ENCODE measurements at regions not wholly inside any gene's neighbourhood (a gene's known extent, or its start where the extent isn't known, plus 50 kb on each side); places are given as distances from the start of the nearest gene placed in this dataset.

- no peak for DNase-seq
Observed at GRCh38 chr6:138011413-138011812, 95.8 kb downstream of the PERP start.

- no peak for DNase-seq
Observed at GRCh38 chr6:138012682-138013081, 94.5 kb downstream of the PERP start.

DNA sequence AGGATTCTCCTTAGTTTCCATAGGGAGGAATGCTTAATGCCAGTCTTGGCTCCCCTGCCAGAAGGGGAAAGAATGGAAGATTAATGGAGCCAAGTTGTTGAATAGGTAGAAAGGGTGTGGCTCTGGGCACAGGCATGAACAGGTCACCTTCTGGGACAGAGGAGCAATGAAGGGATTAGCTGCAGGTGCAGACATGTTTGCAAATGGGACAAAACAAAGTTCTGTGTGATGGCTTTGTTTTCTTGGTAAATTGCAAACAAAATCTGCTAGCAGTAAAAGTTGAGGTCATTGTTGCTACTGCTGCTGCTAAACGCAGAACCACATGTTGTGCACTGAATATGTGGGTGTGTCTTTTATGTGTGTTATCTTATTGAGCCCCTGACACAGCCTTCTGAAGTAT, 93.3 kb downstream of the PERP start:
- DNase-seq: no peak

DNA sequence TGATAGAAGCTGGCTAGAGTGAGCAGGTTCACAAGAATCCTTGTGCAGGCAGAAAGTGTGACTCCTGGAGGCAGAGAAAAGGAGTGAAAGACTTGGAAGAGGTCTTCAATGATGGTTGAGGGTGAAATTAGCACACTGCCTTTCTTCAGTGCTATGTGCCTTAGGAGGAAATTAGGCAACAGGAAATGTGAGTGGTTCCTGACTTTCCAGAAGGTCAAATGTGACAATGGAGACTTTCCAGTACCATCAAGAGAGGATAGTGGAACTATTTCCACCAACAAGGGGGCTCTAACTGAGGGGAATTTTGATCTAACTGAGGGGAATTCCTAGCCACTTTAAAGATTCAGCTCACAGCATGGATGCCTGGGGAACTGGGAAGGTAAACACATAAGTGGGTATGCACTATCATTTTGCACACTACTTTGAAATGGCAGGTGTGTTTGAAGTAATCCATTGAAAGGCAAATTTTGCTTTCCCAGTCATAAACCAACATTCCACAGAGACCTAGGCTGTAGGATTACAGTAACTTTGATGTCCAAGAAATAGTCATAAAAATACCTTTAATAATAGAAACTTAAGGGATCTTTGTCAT, 90.0 kb downstream of the PERP start:
- no peak for DNase-seq

- no peak for DNase-seq
Observed at GRCh38 chr6:138018297-138018696, 88.9 kb downstream of the PERP start.

GRCh38 chr6:138025528-138025978, 81.7 kb downstream of the PERP start:
- no peak for DNase-seq

DNA sequence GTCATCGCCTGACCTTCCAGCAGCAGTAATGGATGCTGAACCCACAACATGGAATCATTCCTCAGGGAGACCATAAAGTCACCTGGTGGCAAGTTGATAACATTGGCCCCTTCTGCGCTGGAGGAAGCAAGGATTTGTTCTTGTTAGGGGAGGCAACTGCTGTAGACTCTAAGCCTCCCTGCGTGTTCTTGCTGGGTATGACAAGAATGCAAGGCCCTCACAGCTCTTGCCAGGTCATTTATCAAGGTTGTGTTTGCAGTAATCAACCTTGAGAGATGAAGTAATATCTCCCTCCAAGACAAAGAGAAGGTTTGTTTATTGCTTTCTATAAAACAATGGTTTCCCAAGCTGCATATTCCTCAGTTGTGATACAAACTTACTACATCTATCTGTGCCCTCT, 80.9 kb downstream of the PERP start:
- DNase-seq: no peak

GRCh38 chr6:138028893-138029292, 78.3 kb downstream of the PERP start:
- DNase-seq: no peak

GRCh38 chr6:138030872-138031271, 76.3 kb downstream of the PERP start:
- DNase-seq: peak; percentile 66

GRCh38 chr6:138031417-138031816, 75.8 kb downstream of the PERP start:
- DNase-seq: no peak

GRCh38 chr6:138031850-138032249, 75.4 kb downstream of the PERP start:
- peak; percentile 67 for DNase-seq

DNA sequence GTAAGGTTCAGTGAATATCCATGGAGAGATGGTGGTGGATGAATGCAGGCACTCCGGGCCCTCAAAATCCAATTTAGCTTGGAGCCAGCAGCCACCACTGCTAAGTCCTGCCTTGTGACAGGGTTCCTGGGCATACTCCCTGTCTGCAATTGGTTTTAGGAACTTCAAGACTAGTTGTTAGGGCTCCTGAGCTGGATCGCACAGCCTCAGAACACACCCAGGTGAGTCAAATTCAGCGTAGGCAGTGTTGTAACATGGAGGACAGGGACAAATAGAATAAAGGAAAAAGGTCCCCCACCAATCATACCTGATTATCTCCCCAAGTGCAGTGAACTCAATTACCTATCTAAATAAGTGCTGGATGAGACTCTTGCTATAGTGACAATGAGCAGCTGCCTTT, 74.6 kb downstream of the PERP start:
- DNase-seq: no peak

- DNase-seq: no peak
Observed at GRCh38 chr6:138034229-138034628, 73.0 kb downstream of the PERP start.

- no peak for DNase-seq
Observed at GRCh38 chr6:138035070-138035469, 72.1 kb downstream of the PERP start.

- no peak for DNase-seq
Observed at GRCh38 chr6:138036111-138036510, 71.1 kb downstream of the PERP start.

DNA sequence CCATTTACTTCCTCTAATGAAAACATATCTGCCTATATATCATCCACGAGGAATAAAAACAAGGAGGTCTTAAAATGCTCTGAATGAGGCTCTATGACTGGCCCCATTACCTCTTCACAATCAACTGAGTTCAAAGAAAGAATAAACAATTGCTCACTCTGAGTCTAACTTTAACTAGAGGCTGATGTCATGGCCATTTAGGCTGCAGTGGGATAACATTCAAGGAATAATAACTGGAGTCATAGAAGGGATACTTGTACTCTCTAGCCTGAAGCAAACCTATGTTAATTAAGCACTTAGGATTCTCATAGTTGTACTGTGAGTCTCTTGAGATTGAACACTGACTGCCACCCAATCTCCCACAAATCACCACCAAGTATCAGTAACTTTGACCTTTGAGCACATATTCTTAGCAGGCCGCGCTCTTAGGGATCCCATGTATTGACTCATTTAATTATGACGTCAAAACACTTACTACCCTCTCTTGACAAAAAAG, 70.2 kb downstream of the PERP start:
- DNase-seq: no peak

GRCh38 chr6:138038142-138038870, 68.9 kb downstream of the PERP start:
- no peak for DNase-seq

Measured in activated CD4-positive, alpha-beta T cell treated with anti-CD3 and anti-CD28 coated beads, Interleukin-10, Interleukin-2, amounts not matched to agents 100 ng/mL and 50 ng/mL, durations not matched to agents 16 hours and 8 hours (primary cell).